Uterus (tissue), 3 donors: ENCODE measurements at regions not wholly inside any gene's neighbourhood (a gene's known extent, or its start where the extent isn't known, plus 50 kb on each side); places are given as distances from the start of the nearest gene placed in this dataset.

Experiments
- DNase-seq, 2 donors: peaks; one replicate each; pipeline ENCODE4 v3.0.0-alpha.2; 2019 to 2020
- H3K27ac ChIP-seq, 2 donors: fragments of 200-600 bp; sonication (generic); 1 replicate in 1 of 2; 2 replicates in 1 of 2; pipeline ENCODE4 v1.5.1; 2016 to 2018
- H3K27me3 ChIP-seq, 2 donors: fragments of 200-600 bp; sonication (generic); one replicate each; pipeline ENCODE4 v1.5.1; 2018 to 2019; ENCODE audit warnings: control low read depth in 1 of 2
- H3K36me3 ChIP-seq, 2 donors: fragments of 200-600 bp; sonication (generic); one replicate each; pipeline ENCODE4 v1.5.1; 2019; ENCODE audit warnings: control low read depth in 1 of 2
- H3K4me1 ChIP-seq, 2 donors: fragments of 200-600 bp; sonication (generic); one replicate each; pipeline ENCODE4 v1.5.1; 2018 to 2019; ENCODE audit warnings: control low read depth in 1 of 2
- H3K4me3 ChIP-seq, 2 donors: fragments of 200-600 bp; sonication (generic); 1 replicate in 1 of 2; 2 replicates in 1 of 2; pipeline ENCODE4 v1.5.1; 2018 to 2019; ENCODE audit warnings: mild to moderate bottlenecking in 1 of 2
- H3K9me3 ChIP-seq, 2 donors: fragments of 200-600 bp; sonication (generic); one replicate each; pipeline ENCODE4 v1.5.1; 2019; ENCODE audit warnings: control low read depth in 1 of 2
- CTCF ChIP-seq, 4 experiments: fragments of 200-600 bp in 2 of 4; fragments of 450-650 bp in 2 of 4; sonication (generic) in 2 of 4; IDR thresholded peaks; one replicate each; pipeline ENCODE4 v1.5.1; 2016 to 2019; ENCODE audit warnings: antibody characterized with exemption in 4 of 4, mild to moderate bottlenecking in 2 of 4, moderate library complexity in 1 of 4
- POLR2A ChIP-seq, 2 donors: fragments of 450-650 bp; IDR thresholded peaks; one replicate each; pipeline ENCODE4 v1.6.1; 2016; ENCODE audit warnings: antibody characterized with exemption in 2 of 2, mild to moderate bottlenecking in 1 of 2, moderate library complexity in 1 of 2
- intact Hi-C: fragments of 100-400 bp; cut with DNase I; formaldehyde crosslinking; loops from one replicate; pipeline ENCODE4 v1.15.1; 2023; ENCODE audit warnings: low total_unique reads
- donor health status: DM: yes; HTN: yes; CAD: no.

GRCh38 chr12:88251798-88252197 lies 109.7 kb downstream of the TMTC3 start:
- no peaks in the 10 kb centered on the region for H3K4me1 ChIP-seq
- H3K36me3 ChIP-seq: no peaks in the 10 kb centered on the region
- TF ChIP-seq POLR2A (IDR thresholded peaks at IDR 0.05) (no peak), CTCF (IDR thresholded peaks at IDR 0.05) (no peak)
- no peak overlapping the region for H3K27ac ChIP-seq
- H3K4me3 ChIP-seq: no peak overlapping the region
- no peak for DNase-seq
- H3K9me3 ChIP-seq: no peaks in the 10 kb centered on the region
- intact Hi-C loops: no loop called here
- no peaks in the 10 kb centered on the region for H3K27me3 ChIP-seq

DNA sequence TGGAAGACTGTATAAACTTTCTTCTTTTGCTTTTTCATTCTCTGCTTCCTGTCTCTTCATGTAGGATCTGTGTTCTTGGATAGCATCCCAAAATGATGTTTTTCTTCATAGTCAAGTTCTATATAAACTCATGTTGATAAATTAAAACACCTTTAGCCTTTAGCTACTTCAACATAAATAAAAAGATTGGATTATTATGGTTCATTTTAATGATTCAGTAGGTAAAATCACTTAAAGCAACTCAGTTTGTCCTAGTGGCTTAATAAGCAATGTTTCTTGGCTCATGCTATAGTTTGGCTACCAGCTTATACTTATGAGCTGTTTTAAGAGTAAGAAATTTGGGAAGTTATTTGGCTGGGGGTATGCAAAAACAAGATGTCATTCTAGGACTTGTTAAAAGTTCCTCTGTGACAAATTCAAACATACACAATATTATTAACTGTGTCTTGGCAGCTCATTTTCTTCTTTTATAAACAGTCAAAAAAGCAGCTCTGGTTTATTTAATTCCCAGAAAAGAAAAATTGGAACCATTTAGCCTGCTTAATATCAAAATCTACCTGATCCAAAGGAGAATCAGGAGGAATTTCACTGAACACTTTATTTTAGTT lies 111.4 kb downstream of the TMTC3 start:
- TF ChIP-seq POLR2A (IDR thresholded peaks at IDR 0.05) (no peak), CTCF (IDR thresholded peaks at IDR 0.05) (no peak)
- Histone ChIP-seq H3K4me3 (no peak overlapping the region), H3K27ac (no peak overlapping the region), H3K36me3 (no peaks in the 10 kb centered on the region), H3K9me3 (no peaks in the 10 kb centered on the region), H3K27me3 (no peaks in the 10 kb centered on the region), H3K4me1 (no peaks in the 10 kb centered on the region)
- DNase-seq: no peak
- intact Hi-C loops: no loop called here

DNA sequence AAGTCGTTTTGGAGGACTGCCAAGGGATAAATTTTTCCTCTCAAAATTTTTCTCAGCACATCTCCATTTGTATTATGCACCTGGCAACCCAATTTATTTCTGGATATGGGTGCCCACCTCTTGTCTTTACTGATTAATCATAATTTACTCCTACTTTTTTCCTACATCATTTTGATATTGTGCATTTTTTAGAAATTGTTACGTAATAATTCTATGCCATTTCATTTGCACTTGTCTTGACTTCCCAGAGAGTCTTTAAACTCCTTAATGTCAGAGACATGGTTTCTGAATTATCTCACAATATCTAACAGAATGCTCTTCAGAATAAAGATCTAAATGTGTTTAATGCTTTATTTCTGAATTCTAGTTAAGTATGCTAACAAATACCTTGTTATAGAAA lies 113.1 kb downstream of the TMTC3 start:
- Histone ChIP-seq H3K27ac (no peak overlapping the region), H3K36me3 (no peaks in the 10 kb centered on the region), H3K4me1 (no peaks in the 10 kb centered on the region), H3K9me3 (no peaks in the 10 kb centered on the region), H3K27me3 (no peaks in the 10 kb centered on the region), H3K4me3 (no peak overlapping the region)
- intact Hi-C loops: no loop called here
- DNase-seq: no peak
- no peak for TF ChIP-seq CTCF (IDR thresholded peaks at IDR 0.05)
- TF ChIP-seq POLR2A (IDR thresholded peaks at IDR 0.05): no peak

DNA sequence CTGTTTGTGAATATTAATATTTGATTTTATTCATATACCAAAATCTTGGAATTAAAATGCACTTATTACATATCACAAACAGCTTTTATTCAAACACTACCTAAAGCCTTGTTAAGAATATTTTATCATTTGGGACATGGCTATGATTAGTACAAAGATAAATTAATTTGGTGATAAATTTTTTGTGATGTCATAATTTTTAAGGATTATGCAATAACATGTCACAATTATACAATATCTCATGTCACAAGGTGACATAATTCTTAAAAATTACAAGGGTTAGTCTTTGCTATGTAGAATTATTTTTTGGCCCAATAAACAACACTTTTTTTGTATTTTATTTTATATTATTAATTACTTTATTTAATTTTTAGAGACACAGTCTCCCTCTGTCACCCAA lies 113.7 kb downstream of the TMTC3 start:
- Histone ChIP-seq H3K27me3 (no peaks in the 10 kb centered on the region), H3K4me3 (no peak overlapping the region), H3K36me3 (no peaks in the 10 kb centered on the region), H3K4me1 (no peaks in the 10 kb centered on the region), H3K9me3 (no peaks in the 10 kb centered on the region), H3K27ac (no peak overlapping the region)
- TF ChIP-seq CTCF (IDR thresholded peaks at IDR 0.05) (no peak), POLR2A (IDR thresholded peaks at IDR 0.05) (no peak)
- no peak for DNase-seq
- intact Hi-C loops: no loop called here

DNA sequence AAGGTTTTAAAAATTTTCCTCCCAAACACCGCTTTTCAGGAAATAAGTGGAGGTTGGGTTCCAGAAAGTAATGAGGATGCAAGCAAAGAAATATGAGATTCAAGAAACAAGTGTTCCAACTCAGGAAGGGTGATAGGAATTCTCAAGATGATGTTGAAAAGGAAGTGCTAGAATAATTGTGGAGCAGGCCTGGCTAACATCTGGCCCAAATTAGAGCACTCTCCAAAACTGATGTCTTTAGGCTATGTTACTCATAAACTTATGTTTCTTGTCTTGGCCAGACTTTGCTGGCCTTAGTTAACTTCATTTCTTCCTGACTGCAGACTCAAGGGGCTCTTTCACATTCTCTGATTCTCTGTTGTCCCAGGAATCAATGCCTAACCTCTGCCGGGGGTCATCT lies 116.3 kb downstream of the TMTC3 start:
- Histone ChIP-seq H3K36me3 (no peaks in the 10 kb centered on the region), H3K4me3 (no peak overlapping the region), H3K4me1 (no peaks in the 10 kb centered on the region), H3K27me3 (no peaks in the 10 kb centered on the region), H3K27ac (no peak overlapping the region), H3K9me3 (no peaks in the 10 kb centered on the region)
- TF ChIP-seq CTCF (IDR thresholded peaks at IDR 0.05) (no peak), POLR2A (IDR thresholded peaks at IDR 0.05) (no peak)
- DNase-seq: no peak
- intact Hi-C loops: no loop called here
